ENCODE measurements at regions not wholly inside any gene's neighbourhood (a gene's known extent, or its start where the extent isn't known, plus 50 kb on each side); places are given as distances from the start of the nearest gene placed in this dataset.

- DNase-seq: no peak
Observed at GRCh38 chr3:31455524-31455923, 77.2 kb upstream of the STT3B start.

- DNase-seq: no peak
Observed at GRCh38 chr3:31456373-31456772, 76.4 kb upstream of the STT3B start.

- DNase-seq: no peak
Observed at GRCh38 chr3:31461426-31461825, 71.3 kb upstream of the STT3B start.

- peak; percentile 4 for DNase-seq
Observed at GRCh38 chr3:31462050-31462569, 70.6 kb upstream of the STT3B start.

GRCh38 chr3:31465999-31466398 lies 66.7 kb upstream of the STT3B start:
- no peak for DNase-seq

GRCh38 chr3:31466866-31467265 lies 65.9 kb upstream of the STT3B start:
- no peak for DNase-seq

GRCh38 chr3:31468433-31468832 lies 64.3 kb upstream of the STT3B start:
- DNase-seq: no peak

GRCh38 chr3:31469385-31469784 lies 63.3 kb upstream of the STT3B start:
- no peak for DNase-seq

- DNase-seq: no peak
Observed at GRCh38 chr3:31472479-31473390, 60.0 kb upstream of the STT3B start.

GRCh38 chr3:31476209-31476608 lies 56.5 kb upstream of the STT3B start:
- no peak for DNase-seq

GRCh38 chr3:31479431-31479830 lies 53.3 kb upstream of the STT3B start:
- DNase-seq: no peak

GRCh38 chr3:31481697-31482096 lies 51.0 kb upstream of the STT3B start:
- no peak for DNase-seq

- DNase-seq: no peak
Observed at GRCh38 chr3:31482493-31483200, 50.1 kb upstream of the STT3B start.

All from muscle of arm (tissue), 1 donor.